ENCODE measurements at regions not wholly inside any gene's neighbourhood (a gene's known extent, or its start where the extent isn't known, plus 50 kb on each side); places are given as distances from the start of the nearest gene placed in this dataset.

DNA sequence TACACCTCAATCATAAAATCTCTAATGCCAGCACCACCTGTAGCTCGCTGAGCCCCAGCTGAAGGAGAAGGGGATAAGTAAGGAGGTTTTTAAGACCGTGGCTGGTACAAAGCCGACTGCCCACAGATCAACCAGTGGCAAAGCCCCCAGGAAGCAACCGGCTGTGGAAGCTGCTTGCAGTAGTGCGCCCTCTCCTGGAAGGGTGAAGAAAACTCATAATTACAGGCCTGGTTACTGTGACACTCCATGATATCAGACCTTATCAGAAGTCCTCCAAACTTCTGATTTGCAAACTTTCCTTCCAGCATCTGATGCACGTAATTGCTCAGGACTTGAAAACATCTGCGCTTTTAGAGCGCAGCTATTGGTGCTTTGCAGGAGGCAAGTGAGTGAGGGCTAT lies 63.1 kb upstream of the MCTP2 start:
- DNase-seq (ENCODE audit: low read depth): no peak
- no peak overlapping the region for H3K27ac ChIP-seq (ENCODE audit: low read depth, low read length)
- H3K79me2 ChIP-seq (ENCODE audit: insufficient read depth, low read length): no peaks in the 10 kb centered on the region
- peaks cover 2% of the 10 kb centered on the region for H3K27me3 ChIP-seq (ENCODE audit: insufficient read depth, low read length)
- H3K9ac ChIP-seq (ENCODE audit: low read length): no peak overlapping the region
- no peaks in the 10 kb centered on the region for H3K36me3 ChIP-seq (ENCODE audit: insufficient read depth, low read length)
- no peaks in the 10 kb centered on the region for H3K36me3 Mint-ChIP-seq (ENCODE audit: low read depth, unreplicated experiment)
- no peaks in the 10 kb centered on the region for H4K20me1 ChIP-seq (ENCODE audit: insufficient read depth, low read length)
- no peak overlapping the region for H3K4me3 Mint-ChIP-seq (ENCODE audit: unreplicated experiment)
- no peaks in the 10 kb centered on the region for H3K4me1 Mint-ChIP-seq (ENCODE audit: low read depth, unreplicated experiment)
- H3K4me2 ChIP-seq (ENCODE audit: low read length): no peak overlapping the region
- FAIRE-seq: no peak
- H2AFZ ChIP-seq (ENCODE audit: low read depth, low read length): no peak overlapping the region
- no peaks in the 10 kb centered on the region for H3K9me3 Mint-ChIP-seq (ENCODE audit: unreplicated experiment)
- H3K4me3 ChIP-seq (ENCODE audit: insufficient read depth, low read depth, low read length): no peak overlapping the region
- H3K9me3 ChIP-seq (ENCODE audit: insufficient read depth, low read depth, low read length): no peaks in the 10 kb centered on the region
- TF ChIP-seq, protein P1, sequence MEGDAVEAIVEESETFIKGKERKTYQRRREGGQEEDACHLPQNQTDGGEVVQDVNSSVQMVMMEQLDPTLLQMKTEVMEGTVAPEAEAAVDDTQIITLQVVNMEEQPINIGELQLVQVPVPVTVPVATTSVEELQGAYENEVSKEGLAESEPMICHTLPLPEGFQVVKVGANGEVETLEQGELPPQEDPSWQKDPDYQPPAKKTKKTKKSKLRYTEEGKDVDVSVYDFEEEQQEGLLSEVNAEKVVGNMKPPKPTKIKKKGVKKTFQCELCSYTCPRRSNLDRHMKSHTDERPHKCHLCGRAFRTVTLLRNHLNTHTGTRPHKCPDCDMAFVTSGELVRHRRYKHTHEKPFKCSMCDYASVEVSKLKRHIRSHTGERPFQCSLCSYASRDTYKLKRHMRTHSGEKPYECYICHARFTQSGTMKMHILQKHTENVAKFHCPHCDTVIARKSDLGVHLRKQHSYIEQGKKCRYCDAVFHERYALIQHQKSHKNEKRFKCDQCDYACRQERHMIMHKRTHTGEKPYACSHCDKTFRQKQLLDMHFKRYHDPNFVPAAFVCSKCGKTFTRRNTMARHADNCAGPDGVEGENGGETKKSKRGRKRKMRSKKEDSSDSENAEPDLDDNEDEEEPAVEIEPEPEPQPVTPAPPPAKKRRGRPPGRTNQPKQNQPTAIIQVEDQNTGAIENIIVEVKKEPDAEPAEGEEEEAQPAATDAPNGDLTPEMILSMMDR (IDR thresholded peaks at IDR 0.05; ENCODE audit: insufficient read depth, low read depth, low read length): no peak
- TF ChIP-seq EZH2 (IDR thresholded peaks at IDR 0.05; ENCODE audit: insufficient read depth, low read length): no peak
- no peak overlapping the region for H3K27ac Mint-ChIP-seq (ENCODE audit: unreplicated experiment)
- no peaks in the 10 kb centered on the region for H3K4me1 ChIP-seq (ENCODE audit: insufficient read depth, low read length)
- H3K27me3 Mint-ChIP-seq (ENCODE audit: low read depth, unreplicated experiment): peaks cover 2% of the 10 kb centered on the region

DNA sequence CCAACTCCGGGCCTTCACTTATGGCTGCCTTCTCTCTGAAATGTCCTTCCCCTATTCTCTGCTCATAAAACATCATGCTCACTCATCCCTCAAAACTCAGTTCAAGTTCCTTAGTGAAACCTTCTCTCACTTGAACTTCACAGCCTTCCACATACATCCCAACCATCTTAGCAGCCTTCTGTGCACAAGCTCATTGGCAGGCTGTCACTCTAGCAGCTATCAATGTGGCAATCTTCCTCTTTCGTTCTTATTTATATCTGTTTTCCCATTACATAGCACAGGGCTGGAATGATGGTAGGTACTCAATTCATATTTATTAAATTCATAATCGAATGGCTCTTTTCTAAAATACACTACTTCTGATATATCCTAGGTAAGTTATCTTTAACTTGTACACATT lies 66.4 kb upstream of the MCTP2 start:
- no peaks in the 10 kb centered on the region for H3K79me2 ChIP-seq (ENCODE audit: insufficient read depth, low read length)
- no peaks in the 10 kb centered on the region for H4K20me1 ChIP-seq (ENCODE audit: insufficient read depth, low read length)
- H3K27me3 ChIP-seq (ENCODE audit: insufficient read depth, low read length): peaks cover 5% of the 10 kb centered on the region
- Mint-ChIP-seq H3K4me3 (ENCODE audit: unreplicated experiment) (no peak overlapping the region), H3K27me3 (ENCODE audit: low read depth, unreplicated experiment) (peaks cover 5% of the 10 kb centered on the region), H3K9me3 (ENCODE audit: unreplicated experiment) (no peaks in the 10 kb centered on the region), H3K4me1 (ENCODE audit: low read depth, unreplicated experiment) (peaks cover 2% of the 10 kb centered on the region), H3K36me3 (ENCODE audit: low read depth, unreplicated experiment) (no peaks in the 10 kb centered on the region), H3K27ac (ENCODE audit: unreplicated experiment) (no peak overlapping the region)
- no peaks in the 10 kb centered on the region for H3K9me3 ChIP-seq (ENCODE audit: insufficient read depth, low read depth, low read length)
- FAIRE-seq (no peak), DNase-seq (ENCODE audit: low read depth) (no peak)
- no peak overlapping the region for H2AFZ ChIP-seq (ENCODE audit: low read depth, low read length)
- no peak overlapping the region for H3K9ac ChIP-seq (ENCODE audit: low read length)
- H3K4me2 ChIP-seq (ENCODE audit: low read length): no peak overlapping the region
- H3K4me3 ChIP-seq (ENCODE audit: insufficient read depth, low read depth, low read length): no peak overlapping the region
- no peak overlapping the region for H3K27ac ChIP-seq (ENCODE audit: low read depth, low read length)
- no peaks in the 10 kb centered on the region for H3K36me3 ChIP-seq (ENCODE audit: insufficient read depth, low read length)
- no peak for TF ChIP-seq EZH2 (IDR thresholded peaks at IDR 0.05; ENCODE audit: insufficient read depth, low read length)
- TF ChIP-seq, protein P1 (IDR thresholded peaks at IDR 0.05; ENCODE audit: insufficient read depth, low read depth, low read length): no peak
- no peaks in the 10 kb centered on the region for H3K4me1 ChIP-seq (ENCODE audit: insufficient read depth, low read length)

DNA sequence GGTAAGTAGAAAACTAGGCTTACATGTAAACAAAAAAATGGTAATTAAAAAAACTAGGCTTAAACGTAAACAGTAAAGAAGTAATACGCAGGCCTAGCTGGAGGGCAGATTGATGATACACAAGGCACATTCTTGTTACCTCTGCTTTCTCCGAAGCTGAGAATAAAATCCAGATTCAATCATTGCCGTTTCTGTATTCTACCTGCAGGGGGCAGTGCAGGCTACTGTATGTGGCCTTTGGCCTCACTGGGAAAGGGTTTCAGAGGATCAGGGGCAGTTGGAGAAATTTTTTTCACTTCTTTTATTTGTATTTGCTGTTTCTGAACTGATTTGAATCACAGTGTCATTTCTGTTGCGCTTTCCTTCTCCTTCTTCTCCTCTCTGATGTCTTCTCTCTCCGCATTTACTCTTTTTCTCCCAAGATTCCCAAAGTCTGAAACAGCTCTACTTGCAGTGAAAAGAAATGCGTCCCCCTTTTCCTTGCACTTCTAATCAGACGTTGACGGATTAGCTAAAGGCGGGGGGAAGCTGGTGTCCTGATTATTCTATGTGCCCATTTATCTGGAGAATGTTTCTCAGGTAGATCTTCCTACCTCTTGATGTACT lies 67.1 kb upstream of the MCTP2 start:
- Mint-ChIP-seq H3K27me3 (ENCODE audit: low read depth, unreplicated experiment) (peaks cover 5% of the 10 kb centered on the region), H3K27ac (ENCODE audit: unreplicated experiment) (no peak overlapping the region), H3K4me1 (ENCODE audit: low read depth, unreplicated experiment) (peaks cover 2% of the 10 kb centered on the region), H3K9me3 (ENCODE audit: unreplicated experiment) (no peaks in the 10 kb centered on the region), H3K4me3 (ENCODE audit: unreplicated experiment) (no peak overlapping the region), H3K36me3 (ENCODE audit: low read depth, unreplicated experiment) (no peaks in the 10 kb centered on the region)
- H3K27ac ChIP-seq (ENCODE audit: low read depth, low read length): no peak overlapping the region
- no peaks in the 10 kb centered on the region for H3K36me3 ChIP-seq (ENCODE audit: insufficient read depth, low read length)
- H4K20me1 ChIP-seq (ENCODE audit: insufficient read depth, low read length): no peaks in the 10 kb centered on the region
- DNase-seq (ENCODE audit: low read depth) (no peak), FAIRE-seq (no peak)
- H3K4me1 ChIP-seq (ENCODE audit: insufficient read depth, low read length): no peaks in the 10 kb centered on the region
- TF ChIP-seq, protein P1 (IDR thresholded peaks at IDR 0.05; ENCODE audit: insufficient read depth, low read depth, low read length): peak; percentile 73
- no peak for TF ChIP-seq EZH2 (IDR thresholded peaks at IDR 0.05; ENCODE audit: insufficient read depth, low read length)
- H2AFZ ChIP-seq (ENCODE audit: low read depth, low read length): no peak overlapping the region
- peaks cover 5% of the 10 kb centered on the region for H3K27me3 ChIP-seq (ENCODE audit: insufficient read depth, low read length)
- no peak overlapping the region for H3K4me3 ChIP-seq (ENCODE audit: insufficient read depth, low read depth, low read length)
- H3K79me2 ChIP-seq (ENCODE audit: insufficient read depth, low read length): no peaks in the 10 kb centered on the region
- no peak overlapping the region for H3K4me2 ChIP-seq (ENCODE audit: low read length)
- no peaks in the 10 kb centered on the region for H3K9me3 ChIP-seq (ENCODE audit: insufficient read depth, low read depth, low read length)
- H3K9ac ChIP-seq (ENCODE audit: low read length): no peak overlapping the region
